Ovary (tissue), 7 donors: ENCODE measurements at regions not wholly inside any gene's neighbourhood (a gene's known extent, or its start where the extent isn't known, plus 50 kb on each side); places are given as distances from the start of the nearest gene placed in this dataset.

Experiments used
- DNase-seq, 5 donors: peaks; one replicate each; pipeline ENCODE4 v3.0.0-alpha.2; 2019 to 2020
- H3K27ac ChIP-seq, 2 donors: fragments of 200-600 bp; one replicate each; pipeline versions ENCODE4 v1.5.1 to v1.8.0; 2019 to 2022
- H3K27me3 ChIP-seq: fragments of 200-600 bp; one replicate; pipeline ENCODE4 v1.8.0; 2022
- H3K36me3 ChIP-seq: fragments of 200-600 bp; sonication (generic); one replicate; pipeline ENCODE4 v1.5.1; 2019
- H3K4me1 ChIP-seq: one replicate; pipeline ENCODE4 v1.8.1; 2013; ENCODE audit warnings: mild to moderate bottlenecking, moderate library complexity; ENCODE audit not compliant: insufficient read depth
- H3K4me3 ChIP-seq: fragments of 200-600 bp; sonication (generic); one replicate; pipeline ENCODE4 v1.5.1; 2017
- H3K9me3 ChIP-seq, 2 donors: fragments of 200-600 bp in 1 of 2; sonication (generic) in 1 of 2; one replicate each; pipeline versions ENCODE4 v1.5.1 to v1.8.1; 2013 to 2019; ENCODE audit warnings: mild to moderate bottlenecking in 1 of 2, moderate library complexity in 1 of 2
- EP300 ChIP-seq: sonication (generic); formaldehyde crosslinking; IDR thresholded peaks from one replicate; pipeline ENCODE4 v1.6.1; 2017; ENCODE audit warnings: antibody characterized with exemption
- POLR2A ChIP-seq: fragments of 450-650 bp; IDR thresholded peaks from one replicate; pipeline ENCODE4 v1.6.1; 2017; ENCODE audit warnings: antibody characterized with exemption, mild to moderate bottlenecking, moderate library complexity
- WGBS, 3 donors: extraction: QIAGEN DNeasy Blood & Tissue Kit in 1 of 3; methylation state at CpG; one replicate each; pipeline versions ENCODE4 v1.1.5 to v1.1.7; 2013 to 2017; 5-methylcytosine and 5-hydroxymethylcytosine counted together
- intact Hi-C, 4 donors: fragments of 100-400 bp; cut with DNase I; formaldehyde crosslinking; loops; one replicate each; pipeline versions ENCODE4 v1.11.0 to v1.15.1; 2022 to 2023
- TF ChIP-seq, protein P1 (sequence below), 3 donors: fragments of 450-650 bp in 2 of 3; fragments of 200-600 bp in 1 of 3; IDR thresholded peaks; one replicate each; pipeline versions ENCODE4 v1.5.1 to v1.8.0; 2016 to 2022; ENCODE audit warnings: antibody characterized with exemption in 3 of 3, mild to moderate bottlenecking in 1 of 3
- donor health status: DM: no; HTN: no; CAD: no; lungs with moderate emphysema.
- donor health status: DM: no; HTN: no; CAD: no.
- donor health status: Bipolar disorder and iron deficiency.
- donor health status: DM: no; HTN: no; CAD: no.
- donor health status: DM: yes; HTN: yes; CAD: no.

GRCh38 chr1:232528472-232529089, 101.4 kb downstream of the SIPA1L2 start:
- Histone ChIP-seq H3K27ac (no peak overlapping the region), H3K36me3 (no peaks in the 10 kb centered on the region), H3K4me1 (peaks cover 2% of the 10 kb centered on the region), H3K4me3 (no peak overlapping the region), H3K27me3 (no peaks in the 10 kb centered on the region), H3K9me3 (no peaks in the 10 kb centered on the region)
- intact Hi-C loops: no loop called here
- 88 to 89% (median 89%) methylated on average over 2 of the region's 2 CpGs for WGBS, 3 donors
- no peak for DNase-seq
- TF ChIP-seq POLR2A (no peak), EP300 (no peak)
- TF ChIP-seq, protein P1, sequence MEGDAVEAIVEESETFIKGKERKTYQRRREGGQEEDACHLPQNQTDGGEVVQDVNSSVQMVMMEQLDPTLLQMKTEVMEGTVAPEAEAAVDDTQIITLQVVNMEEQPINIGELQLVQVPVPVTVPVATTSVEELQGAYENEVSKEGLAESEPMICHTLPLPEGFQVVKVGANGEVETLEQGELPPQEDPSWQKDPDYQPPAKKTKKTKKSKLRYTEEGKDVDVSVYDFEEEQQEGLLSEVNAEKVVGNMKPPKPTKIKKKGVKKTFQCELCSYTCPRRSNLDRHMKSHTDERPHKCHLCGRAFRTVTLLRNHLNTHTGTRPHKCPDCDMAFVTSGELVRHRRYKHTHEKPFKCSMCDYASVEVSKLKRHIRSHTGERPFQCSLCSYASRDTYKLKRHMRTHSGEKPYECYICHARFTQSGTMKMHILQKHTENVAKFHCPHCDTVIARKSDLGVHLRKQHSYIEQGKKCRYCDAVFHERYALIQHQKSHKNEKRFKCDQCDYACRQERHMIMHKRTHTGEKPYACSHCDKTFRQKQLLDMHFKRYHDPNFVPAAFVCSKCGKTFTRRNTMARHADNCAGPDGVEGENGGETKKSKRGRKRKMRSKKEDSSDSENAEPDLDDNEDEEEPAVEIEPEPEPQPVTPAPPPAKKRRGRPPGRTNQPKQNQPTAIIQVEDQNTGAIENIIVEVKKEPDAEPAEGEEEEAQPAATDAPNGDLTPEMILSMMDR (IDR thresholded peaks at IDR 0.05): no peak

DNA sequence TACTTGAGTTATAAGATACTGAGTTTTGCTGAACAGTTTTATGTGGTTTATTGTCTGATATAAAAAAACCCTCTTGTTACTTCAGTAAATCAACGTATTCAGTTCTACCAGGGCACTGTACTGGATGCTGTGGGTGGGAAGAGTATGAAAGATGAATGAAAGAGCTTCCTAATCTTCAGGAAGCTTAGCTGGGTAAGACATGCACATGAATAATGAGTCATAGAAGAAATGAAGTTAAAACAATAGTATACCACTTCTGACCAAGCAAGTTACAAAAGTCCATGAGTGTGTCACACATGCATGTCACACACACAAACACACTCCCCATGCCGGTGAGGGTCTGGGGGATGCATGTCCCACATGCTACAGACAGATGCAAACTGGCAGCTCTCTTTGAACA, 105.9 kb downstream of the SIPA1L2 start:
- H3K27me3 ChIP-seq: no peaks in the 10 kb centered on the region
- TF ChIP-seq POLR2A: no peak
- no peak for TF ChIP-seq EP300
- TF ChIP-seq, protein P1 (IDR thresholded peaks at IDR 0.05): no peak
- H3K36me3 ChIP-seq: no peaks in the 10 kb centered on the region
- H3K4me3 ChIP-seq: no peak overlapping the region
- 68 to 76% (median 75%) methylated on average over 2 of the region's 2 CpGs for WGBS, 3 donors
- peaks cover 3% of the 10 kb centered on the region for H3K4me1 ChIP-seq
- no peak overlapping the region for H3K27ac ChIP-seq
- H3K9me3 ChIP-seq: no peaks in the 10 kb centered on the region
- DNase-seq: no peak
- intact Hi-C loops: no loop called here

- intact Hi-C loops: no loop called here
- no peaks in the 10 kb centered on the region for H3K9me3 ChIP-seq
- 94 to 100% (median 100%) methylated on average over 1 of the region's 1 CpG for WGBS, 3 donors
- peaks cover 3% of the 10 kb centered on the region for H3K4me1 ChIP-seq
- TF ChIP-seq POLR2A (no peak), EP300 (no peak)
- TF ChIP-seq, protein P1 (IDR thresholded peaks at IDR 0.05): no peak
- DNase-seq: no peak
- H3K27ac ChIP-seq: no peak overlapping the region
- H3K27me3 ChIP-seq: no peaks in the 10 kb centered on the region
- no peak overlapping the region for H3K4me3 ChIP-seq
- no peaks in the 10 kb centered on the region for H3K36me3 ChIP-seq
Observed at GRCh38 chr1:232522189-232522588, 107.7 kb downstream of the SIPA1L2 start.

- no peak overlapping the region for H3K4me3 ChIP-seq
- H3K9me3 ChIP-seq: no peaks in the 10 kb centered on the region
- TF ChIP-seq EP300: no peak
- TF ChIP-seq POLR2A: no peak
- TF ChIP-seq, protein P1 (IDR thresholded peaks at IDR 0.05): no peak
- intact Hi-C loops: no loop called here
- H3K27me3 ChIP-seq: no peaks in the 10 kb centered on the region
- H3K27ac ChIP-seq: no peak overlapping the region
- H3K4me1 ChIP-seq: peaks cover 3% of the 10 kb centered on the region
- H3K36me3 ChIP-seq: no peaks in the 10 kb centered on the region
- DNase-seq: no peak
- 92 to 96% (median 93%) methylated on average over 1 of the region's 1 CpG for WGBS, 3 donors
Observed at GRCh38 chr1:232521660-232522059, 108.3 kb downstream of the SIPA1L2 start.
